ENCODE measurements at regions not wholly inside any gene's neighbourhood (a gene's known extent, or its start where the extent isn't known, plus 50 kb on each side); places are given as distances from the start of the nearest gene placed in this dataset.

DNA sequence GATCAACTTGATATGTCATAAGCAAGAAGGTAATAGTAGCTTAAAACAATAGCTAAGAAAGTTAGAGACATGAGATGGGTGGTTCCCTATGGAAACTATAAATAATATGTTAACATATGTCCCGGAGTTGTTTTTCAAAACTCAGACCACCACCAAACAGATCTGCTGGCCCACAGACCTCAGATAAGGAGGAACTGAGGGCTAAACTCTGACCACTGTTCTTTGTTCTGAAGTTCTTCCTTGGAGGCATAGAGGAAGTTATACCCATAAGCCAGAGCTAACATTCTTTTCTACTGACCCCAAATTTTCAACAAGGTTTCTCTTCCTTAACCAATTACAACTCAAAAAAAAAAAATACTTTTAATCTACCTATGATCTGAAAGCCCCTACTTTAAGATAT is 156.1 kb upstream of the FSCB start:
- TF ChIP-seq, protein P1, sequence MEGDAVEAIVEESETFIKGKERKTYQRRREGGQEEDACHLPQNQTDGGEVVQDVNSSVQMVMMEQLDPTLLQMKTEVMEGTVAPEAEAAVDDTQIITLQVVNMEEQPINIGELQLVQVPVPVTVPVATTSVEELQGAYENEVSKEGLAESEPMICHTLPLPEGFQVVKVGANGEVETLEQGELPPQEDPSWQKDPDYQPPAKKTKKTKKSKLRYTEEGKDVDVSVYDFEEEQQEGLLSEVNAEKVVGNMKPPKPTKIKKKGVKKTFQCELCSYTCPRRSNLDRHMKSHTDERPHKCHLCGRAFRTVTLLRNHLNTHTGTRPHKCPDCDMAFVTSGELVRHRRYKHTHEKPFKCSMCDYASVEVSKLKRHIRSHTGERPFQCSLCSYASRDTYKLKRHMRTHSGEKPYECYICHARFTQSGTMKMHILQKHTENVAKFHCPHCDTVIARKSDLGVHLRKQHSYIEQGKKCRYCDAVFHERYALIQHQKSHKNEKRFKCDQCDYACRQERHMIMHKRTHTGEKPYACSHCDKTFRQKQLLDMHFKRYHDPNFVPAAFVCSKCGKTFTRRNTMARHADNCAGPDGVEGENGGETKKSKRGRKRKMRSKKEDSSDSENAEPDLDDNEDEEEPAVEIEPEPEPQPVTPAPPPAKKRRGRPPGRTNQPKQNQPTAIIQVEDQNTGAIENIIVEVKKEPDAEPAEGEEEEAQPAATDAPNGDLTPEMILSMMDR (IDR thresholded peaks at IDR 0.05; ENCODE audit: low read depth, low read length, poor library complexity, severe bottlenecking) = no peak
- TF ChIP-seq EZH2phosphoT487 (IDR thresholded peaks at IDR 0.05; ENCODE audit: borderline replicate concordance, low read length) = no peak

DNA sequence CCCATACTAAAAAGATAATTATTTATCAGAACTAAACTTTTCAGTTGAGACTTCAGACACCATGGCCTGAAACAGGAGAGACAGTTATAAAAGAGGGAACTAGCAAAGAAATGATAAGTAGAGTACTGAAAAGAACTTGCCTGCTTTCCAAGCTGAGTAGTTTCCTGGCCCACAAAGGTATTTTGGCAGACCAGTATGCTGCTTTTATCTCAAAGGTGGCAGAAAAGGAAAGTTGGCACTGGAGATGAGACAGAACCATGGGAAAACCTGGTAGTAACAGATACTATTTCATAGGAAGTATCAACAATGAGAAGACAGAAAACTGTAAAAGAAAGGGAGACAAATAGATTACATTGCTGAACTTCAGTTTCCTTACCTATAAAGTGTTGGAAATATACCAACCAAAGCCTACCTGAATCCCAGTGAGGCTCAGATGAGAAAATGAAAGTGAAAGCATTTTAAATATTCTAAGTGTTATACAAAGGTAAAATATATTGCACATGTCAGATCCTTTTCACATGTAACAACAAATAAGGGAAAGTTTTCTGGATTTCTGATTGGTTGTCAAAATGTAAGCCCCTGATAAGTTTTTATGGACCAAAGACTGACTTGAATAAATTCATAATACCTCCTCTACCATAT is 155.3 kb upstream of the FSCB start:
- no peaks in the 10 kb centered on the region for H3K9me2 ChIP-seq (replicated peaks; ENCODE audit: control insufficient read depth, low read length)
- H3K9me3 ChIP-seq (ENCODE audit: control insufficient read depth, insufficient read depth, low read length) = no peaks in the 10 kb centered on the region
- no peak overlapping the region for H3K4me2 ChIP-seq (ENCODE audit: low read length)
- H3K36me3 ChIP-seq (ENCODE audit: control insufficient read depth, low read length) = no peaks in the 10 kb centered on the region
- H3K27ac ChIP-seq (ENCODE audit: low read depth, low read length) = no peak overlapping the region
- H3K79me2 ChIP-seq (ENCODE audit: control insufficient read depth, low read length) = no peaks in the 10 kb centered on the region
- H3F3A ChIP-seq (ENCODE audit: control insufficient read depth, insufficient read depth) = no peaks in the 10 kb centered on the region
- H3K4me1 ChIP-seq (ENCODE audit: control insufficient read depth, low read length) = no peaks in the 10 kb centered on the region
- H3K27me3 ChIP-seq (ENCODE audit: control insufficient read depth, low read length) = no peaks in the 10 kb centered on the region
- H4K20me1 ChIP-seq (ENCODE audit: control insufficient read depth, insufficient read depth, low read depth, low read length) = no peaks in the 10 kb centered on the region
- no peak overlapping the region for H3K4me3 ChIP-seq (ENCODE audit: low read length)
- TF ChIP-seq, protein P1 (IDR thresholded peaks at IDR 0.05; ENCODE audit: low read depth, low read length, poor library complexity, severe bottlenecking) = no peak
- TF ChIP-seq EZH2phosphoT487 (IDR thresholded peaks at IDR 0.05; ENCODE audit: borderline replicate concordance, low read length) = no peak

More for the DNA sequence above, 156.1 kb upstream of the FSCB start:
- Histone ChIP-seq H3K36me3 (ENCODE audit: control insufficient read depth, low read length) (no peaks in the 10 kb centered on the region), H3K27ac (ENCODE audit: low read depth, low read length) (no peak overlapping the region), H3K9me2 (replicated peaks; ENCODE audit: control insufficient read depth, low read length) (no peaks in the 10 kb centered on the region), H3K4me3 (ENCODE audit: low read length) (no peak overlapping the region), H4K20me1 (ENCODE audit: control insufficient read depth, insufficient read depth, low read depth, low read length) (no peaks in the 10 kb centered on the region), H3K9me3 (ENCODE audit: control insufficient read depth, insufficient read depth, low read length) (no peaks in the 10 kb centered on the region), H3K4me2 (ENCODE audit: low read length) (no peak overlapping the region), H3K79me2 (ENCODE audit: control insufficient read depth, low read length) (no peaks in the 10 kb centered on the region), H3K4me1 (ENCODE audit: control insufficient read depth, low read length) (no peaks in the 10 kb centered on the region), H3F3A (ENCODE audit: control insufficient read depth, insufficient read depth) (no peaks in the 10 kb centered on the region), H3K27me3 (ENCODE audit: control insufficient read depth, low read length) (no peaks in the 10 kb centered on the region)

DNA sequence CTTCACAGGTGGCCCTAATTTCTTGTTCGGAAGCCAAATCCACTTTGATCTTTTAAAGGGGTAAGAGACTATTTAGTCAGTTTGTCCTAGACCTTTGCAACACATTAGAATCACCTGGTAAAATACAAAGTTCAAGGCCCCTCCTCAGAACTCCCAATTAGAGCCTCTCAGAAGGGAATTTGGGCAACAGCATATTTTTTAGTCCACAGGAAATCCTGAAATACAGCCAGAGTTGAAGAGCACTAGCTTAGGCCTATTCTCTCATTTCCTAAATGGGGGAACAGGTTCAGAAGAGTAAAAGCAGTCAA is 151.3 kb upstream of the FSCB start:
- Histone ChIP-seq H3K4me3 (ENCODE audit: low read length) (no peak overlapping the region), H3K9me3 (ENCODE audit: control insufficient read depth, insufficient read depth, low read length) (no peaks in the 10 kb centered on the region), H4K20me1 (ENCODE audit: control insufficient read depth, insufficient read depth, low read depth, low read length) (no peaks in the 10 kb centered on the region), H3K79me2 (ENCODE audit: control insufficient read depth, low read length) (no peaks in the 10 kb centered on the region), H3K27me3 (ENCODE audit: control insufficient read depth, low read length) (no peaks in the 10 kb centered on the region), H3F3A (ENCODE audit: control insufficient read depth, insufficient read depth) (no peaks in the 10 kb centered on the region), H3K9me2 (replicated peaks; ENCODE audit: control insufficient read depth, low read length) (no peaks in the 10 kb centered on the region), H3K36me3 (ENCODE audit: control insufficient read depth, low read length) (no peaks in the 10 kb centered on the region), H3K4me2 (ENCODE audit: low read length) (no peak overlapping the region), H3K27ac (ENCODE audit: low read depth, low read length) (no peak overlapping the region), H3K4me1 (ENCODE audit: control insufficient read depth, low read length) (no peaks in the 10 kb centered on the region)
- TF ChIP-seq, protein P1 (IDR thresholded peaks at IDR 0.05; ENCODE audit: low read depth, low read length, poor library complexity, severe bottlenecking) = no peak
- no peak for TF ChIP-seq EZH2phosphoT487 (IDR thresholded peaks at IDR 0.05; ENCODE audit: borderline replicate concordance, low read length)

Data from DOHH2 (cell line).